Naive thymus-derived CD8-positive, alpha-beta T cell (primary cell): ENCODE measurements at regions not wholly inside any gene's neighbourhood (a gene's known extent, or its start where the extent isn't known, plus 50 kb on each side); places are given as distances from the start of the nearest gene placed in this dataset.
A peak's percentile ranks its signal among the peaks of the same experiment; 100 is the strongest.

Experiments used
- ATAC-seq, 2 donors: fragments of 150-1000 bp; cut with Tn5 transposase in 1 of 2; sonication (Bioruptor Pico), chemical (Tn5 transposase) in 1 of 2; 1 replicate in 1 of 2; 2 replicates in 1 of 2; pipeline ENCODE4 v1.10.0; 2021; ENCODE audit warnings: mild to moderate bottlenecking in 2 of 2, moderate library complexity in 2 of 2
- POLR2A ChIA-PET: fragments of 350-600 bp; sonication (Branson Sonifier 250); formaldehyde crosslinking; loops from one replicate; lab custom pipeline; 2021; ENCODE audit warnings: antibody characterized with exemption; lab: Charles Lee
- DNase-seq, 10 donors: peaks; one replicate each; pipeline versions ENCODE4 v3.0.0 to v3.0.0-alpha.2; 2020 to 2022
- H3K27ac Mint-ChIP-seq, 10 donors: one replicate each; pipeline ENCODE4 v1.8.0; 2020 to 2022; ENCODE audit warnings: mild to moderate bottlenecking in 10 of 10, mixed read lengths in 10 of 10, moderate library complexity in 4 of 10, inconsistent platforms in 1 of 10
- H3K27me3 Mint-ChIP-seq, 5 donors: one replicate each; pipeline ENCODE4 v1.8.0; 2021 to 2022; ENCODE audit warnings: mixed read lengths in 5 of 5
- H3K36me3 Mint-ChIP-seq, 3 donors: one replicate each; pipeline ENCODE4 v1.8.0; 2020 to 2022; ENCODE audit warnings: mixed read lengths in 3 of 3, mild to moderate bottlenecking in 2 of 3, inconsistent platforms in 1 of 3
- H3K4me1 Mint-ChIP-seq, 4 donors: one replicate each; pipeline ENCODE4 v1.8.0; 2021 to 2022; ENCODE audit warnings: mixed read lengths in 4 of 4
- H3K4me3 Mint-ChIP-seq, 10 donors: one replicate each; pipeline ENCODE4 v1.8.0; 2020 to 2022; ENCODE audit warnings: mild to moderate bottlenecking in 10 of 10, mixed read lengths in 10 of 10, moderate library complexity in 6 of 10, inconsistent platforms in 1 of 10
- H3K9me3 Mint-ChIP-seq, 9 donors: one replicate each; pipeline ENCODE4 v1.8.0; 2020 to 2022; ENCODE audit warnings: mixed read lengths in 9 of 9, mild to moderate bottlenecking in 3 of 9, inconsistent platforms in 1 of 9, moderate library complexity in 1 of 9

DNA sequence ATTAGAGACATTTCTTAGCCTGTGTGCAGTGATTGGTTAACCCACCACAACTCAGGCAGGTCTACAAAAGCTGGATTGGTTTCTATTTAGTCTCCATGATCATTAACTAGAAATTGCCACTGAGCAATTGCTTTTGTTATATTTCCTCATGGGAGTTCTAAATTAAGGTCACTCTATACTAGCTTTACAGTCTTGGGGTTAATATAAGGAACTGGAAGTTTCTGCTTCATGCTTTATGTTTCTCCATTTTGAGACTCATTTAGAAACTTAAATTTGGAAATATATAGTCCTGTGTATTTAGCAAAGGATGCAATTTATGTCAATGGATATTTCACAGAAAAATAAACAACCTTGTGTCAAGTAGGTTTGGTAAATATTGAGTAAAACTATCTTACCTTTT, 137.5 kb downstream of the HLX start:
- DNase-seq = no peak
- H3K9me3 Mint-ChIP-seq = peaks cover 0 to 2% (median 0%) of the 10 kb centered on the region in 9 donors
- POLR2A ChIA-PET = no interaction called here

DNA sequence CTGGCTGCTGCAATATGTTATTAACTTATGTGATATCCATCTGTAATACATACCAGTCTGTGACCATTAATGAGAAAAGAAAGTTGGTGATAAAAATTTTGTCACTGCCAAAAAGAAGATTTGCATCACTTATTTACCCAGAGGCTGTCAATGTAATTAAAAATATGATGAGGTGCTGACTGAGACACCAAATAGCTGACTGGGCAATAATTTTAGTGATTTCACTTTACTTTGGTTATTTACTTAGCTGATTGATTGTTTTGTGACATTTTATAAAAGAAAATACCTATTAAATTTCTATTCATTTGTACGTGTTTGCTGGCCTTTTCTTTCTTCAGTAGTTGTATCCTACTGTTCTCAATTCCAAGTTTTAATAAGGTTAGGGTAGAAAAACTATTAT, 139.2 kb downstream of the HLX start:
- no peak for DNase-seq
- Mint-ChIP-seq H3K36me3 (no peaks in the 10 kb centered on the region), H3K27ac (no peak overlapping the region), H3K27me3 (peaks cover 0 to 9% (median 0%) of the 10 kb centered on the region in 5 donors), H3K4me1 (no peaks in the 10 kb centered on the region), H3K4me3 (no peak overlapping the region), H3K9me3 (peaks cover 0 to 2% (median 0%) of the 10 kb centered on the region in 9 donors)
- POLR2A ChIA-PET = no interaction called here
- ATAC-seq = no peak

More for the DNA sequence above, 137.5 kb downstream of the HLX start:
- no peak overlapping the region for H3K4me3 Mint-ChIP-seq
- ATAC-seq = no peak
- H3K36me3 Mint-ChIP-seq = no peaks in the 10 kb centered on the region
- no peaks in the 10 kb centered on the region for H3K4me1 Mint-ChIP-seq
- H3K27me3 Mint-ChIP-seq = peaks cover 0 to 14% (median 0%) of the 10 kb centered on the region in 5 donors
- no peak overlapping the region for H3K27ac Mint-ChIP-seq

DNA sequence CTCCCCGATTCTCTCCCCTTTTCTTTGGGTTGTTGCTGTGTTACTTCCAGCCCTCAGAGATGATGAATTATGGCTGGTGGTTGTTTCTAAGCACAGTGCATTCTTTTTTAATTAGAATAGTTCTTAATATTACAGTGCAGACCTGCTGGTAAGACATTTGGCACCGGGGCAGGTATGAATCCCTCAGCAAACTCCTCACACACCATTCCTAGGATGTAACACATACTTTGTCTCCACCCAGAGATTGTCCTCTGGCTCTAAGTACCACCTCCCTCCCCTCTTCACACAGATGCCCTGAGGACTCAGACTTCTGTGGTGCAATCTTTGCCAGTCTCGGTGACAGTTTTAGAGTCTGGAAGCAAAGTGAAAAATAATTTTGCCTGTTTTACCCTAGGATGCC, 143.1 kb downstream of the HLX start:
- H3K27me3 Mint-ChIP-seq = peaks cover 0 to 8% (median 0%) of the 10 kb centered on the region in 5 donors
- no peak for ATAC-seq
- no peak for DNase-seq
- H3K36me3 Mint-ChIP-seq = no peaks in the 10 kb centered on the region
- H3K9me3 Mint-ChIP-seq = peaks cover 0 to 2% (median 0%) of the 10 kb centered on the region in 9 donors
- no peak overlapping the region for H3K27ac Mint-ChIP-seq
- H3K4me3 Mint-ChIP-seq = no peak overlapping the region
- peaks cover 0 to 9% (median 0%) of the 10 kb centered on the region in 4 donors for H3K4me1 Mint-ChIP-seq
- POLR2A ChIA-PET = no interaction called here

DNA sequence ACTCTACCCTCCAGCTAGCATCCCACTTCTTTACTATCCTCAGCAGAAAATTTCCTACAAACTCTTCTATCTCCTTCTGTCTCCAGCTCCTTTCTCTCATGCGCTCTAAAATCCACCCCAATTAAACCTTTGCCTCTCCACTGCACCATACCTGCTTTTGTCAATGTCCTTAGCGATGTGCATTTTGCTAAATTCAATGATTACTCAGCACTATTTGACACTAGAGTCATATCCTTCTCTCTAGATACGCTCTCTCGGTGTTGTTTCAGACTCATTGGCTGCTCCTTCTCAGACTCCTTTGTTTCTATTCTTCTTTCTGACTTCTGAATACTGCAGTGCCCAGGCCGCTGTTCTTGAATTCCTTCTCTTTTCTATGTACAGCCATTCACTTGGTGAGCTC, 144.2 kb downstream of the HLX start:
- ATAC-seq = no peak
- Mint-ChIP-seq H3K27me3 (peaks cover 0 to 10% (median 0%) of the 10 kb centered on the region in 5 donors), H3K4me1 (peaks cover 0 to 9% (median 0%) of the 10 kb centered on the region in 4 donors), H3K9me3 (peaks cover 0 to 2% (median 0%) of the 10 kb centered on the region in 9 donors), H3K36me3 (no peaks in the 10 kb centered on the region), H3K4me3 (no peak overlapping the region), H3K27ac (no peak overlapping the region)
- DNase-seq = no peak
- POLR2A ChIA-PET = no interaction called here

DNA sequence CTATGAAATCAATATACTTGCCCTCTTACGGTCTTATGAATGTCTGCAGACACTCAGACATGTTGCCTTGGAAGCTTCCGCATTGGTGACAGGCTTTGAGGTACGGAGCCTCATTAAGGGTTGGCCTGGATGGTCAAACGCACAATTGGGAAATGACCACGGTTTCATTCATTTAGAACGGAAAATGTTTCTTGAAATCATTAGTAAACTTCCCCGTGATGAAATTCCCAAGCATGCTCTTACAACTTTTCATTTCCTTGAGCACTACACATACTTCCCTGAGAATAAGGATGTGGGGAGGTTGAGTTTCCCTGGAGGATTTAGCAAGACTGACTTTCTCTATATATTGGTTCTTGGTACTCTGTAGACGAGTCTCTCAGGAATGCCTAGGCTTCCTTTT, 146.3 kb downstream of the HLX start:
- no peak for ATAC-seq
- Mint-ChIP-seq H3K27ac (no peak overlapping the region), H3K36me3 (no peaks in the 10 kb centered on the region), H3K27me3 (peaks cover 0 to 10% (median 0%) of the 10 kb centered on the region in 5 donors), H3K9me3 (peaks cover 0 to 2% (median 0%) of the 10 kb centered on the region in 9 donors), H3K4me3 (no peak overlapping the region), H3K4me1 (peaks cover 0 to 9% (median 0%) of the 10 kb centered on the region in 4 donors)
- POLR2A ChIA-PET = no interaction called here
- no peak for DNase-seq

DNA sequence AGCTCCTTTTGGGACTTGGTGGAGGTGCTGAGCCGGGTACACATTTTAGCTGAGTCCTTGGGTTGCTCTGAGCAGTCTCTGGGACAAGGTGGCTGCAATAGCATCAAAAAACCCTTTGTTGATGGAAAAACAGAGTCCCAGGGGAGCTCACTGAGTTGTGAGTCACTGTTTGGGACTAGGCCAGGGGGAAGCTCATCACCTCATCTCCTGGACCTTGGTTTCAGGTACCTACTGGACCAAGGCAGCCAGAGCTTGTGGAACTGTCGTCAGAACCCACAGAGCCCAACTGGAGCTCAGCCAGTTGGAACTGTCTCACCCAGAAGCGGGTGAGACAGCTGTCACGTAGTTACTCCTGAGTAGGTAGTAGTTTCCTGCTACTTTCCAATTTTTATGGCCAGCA, 146.7 kb downstream of the HLX start:
- Mint-ChIP-seq H3K27me3 (peaks cover 0 to 10% (median 0%) of the 10 kb centered on the region in 5 donors), H3K4me1 (peaks cover 0 to 9% (median 0%) of the 10 kb centered on the region in 4 donors), H3K4me3 (no peak overlapping the region), H3K9me3 (peaks cover 0 to 2% (median 0%) of the 10 kb centered on the region in 9 donors), H3K36me3 (no peaks in the 10 kb centered on the region), H3K27ac (no peak overlapping the region)
- POLR2A ChIA-PET = no interaction called here
- DNase-seq = no peak
- peak in 1 of 2 donors; percentile 54 for ATAC-seq

DNA sequence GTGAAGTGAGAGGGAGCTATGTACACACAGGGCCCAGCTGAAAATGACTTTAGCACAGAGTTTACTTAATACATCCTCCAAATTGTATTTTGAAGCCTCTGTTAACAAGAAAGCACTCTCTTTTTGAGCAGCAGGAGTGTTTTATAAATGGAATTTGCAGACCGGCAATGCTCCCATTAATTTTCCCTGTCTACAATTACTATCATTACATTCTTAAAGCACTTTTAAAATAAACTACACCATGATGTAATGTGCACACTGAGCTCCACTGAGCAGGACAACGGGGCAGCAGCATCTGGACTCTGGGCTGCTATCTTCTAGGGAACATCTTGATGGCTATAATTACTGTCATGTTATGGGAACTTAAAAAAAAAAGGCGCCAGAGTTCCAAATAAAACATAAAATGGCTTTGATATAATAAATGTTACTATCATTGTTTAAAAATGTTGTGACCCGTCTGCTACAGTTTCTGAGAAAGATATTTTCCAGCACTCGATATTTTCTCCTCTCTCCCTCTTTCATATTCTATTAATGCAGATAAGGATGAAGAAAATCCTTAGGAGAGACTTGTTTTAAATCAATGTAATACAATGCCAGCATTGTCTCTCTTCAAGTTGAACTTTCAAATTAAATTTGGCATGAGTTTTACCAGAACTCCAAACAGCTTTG, 150.9 kb downstream of the HLX start:
- peaks cover 0 to 4% (median 0%) of the 10 kb centered on the region in 5 donors for H3K27me3 Mint-ChIP-seq
- no peak for DNase-seq
- H3K4me1 Mint-ChIP-seq = peaks cover 0 to 9% (median 0%) of the 10 kb centered on the region in 4 donors
- no peak for ATAC-seq
- H3K9me3 Mint-ChIP-seq = peaks cover 0 to 2% (median 0%) of the 10 kb centered on the region in 9 donors
- POLR2A ChIA-PET = no interaction called here
- no peak overlapping the region for H3K4me3 Mint-ChIP-seq
- H3K27ac Mint-ChIP-seq = no peak overlapping the region
- H3K36me3 Mint-ChIP-seq = no peaks in the 10 kb centered on the region

DNA sequence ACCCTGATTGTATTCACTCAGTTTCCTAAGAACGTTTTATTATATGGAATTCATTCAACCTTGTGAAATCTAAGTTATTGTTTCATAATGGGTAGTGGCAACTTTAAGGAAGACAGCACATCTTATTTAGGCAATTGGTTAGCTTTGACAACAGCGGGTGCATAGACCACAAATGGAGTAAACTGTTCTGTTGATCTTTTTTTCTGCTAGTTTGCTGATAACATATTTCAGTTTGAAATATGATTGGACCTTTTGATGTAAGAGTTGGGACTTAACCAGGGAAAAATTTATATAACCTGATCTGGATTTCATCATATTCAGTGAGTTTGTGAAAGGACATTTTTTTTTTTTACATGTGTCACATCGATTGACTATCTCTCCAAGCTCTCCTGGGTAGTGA, 151.7 kb downstream of the HLX start:
- Mint-ChIP-seq H3K27ac (no peak overlapping the region), H3K36me3 (no peaks in the 10 kb centered on the region), H3K27me3 (peaks cover 0 to 4% (median 0%) of the 10 kb centered on the region in 5 donors), H3K4me3 (no peak overlapping the region), H3K4me1 (peaks cover 0 to 5% (median 0%) of the 10 kb centered on the region in 4 donors), H3K9me3 (peaks cover 0 to 2% (median 0%) of the 10 kb centered on the region in 9 donors)
- DNase-seq (no peak), ATAC-seq (no peak)
- POLR2A ChIA-PET = no interaction called here

DNA sequence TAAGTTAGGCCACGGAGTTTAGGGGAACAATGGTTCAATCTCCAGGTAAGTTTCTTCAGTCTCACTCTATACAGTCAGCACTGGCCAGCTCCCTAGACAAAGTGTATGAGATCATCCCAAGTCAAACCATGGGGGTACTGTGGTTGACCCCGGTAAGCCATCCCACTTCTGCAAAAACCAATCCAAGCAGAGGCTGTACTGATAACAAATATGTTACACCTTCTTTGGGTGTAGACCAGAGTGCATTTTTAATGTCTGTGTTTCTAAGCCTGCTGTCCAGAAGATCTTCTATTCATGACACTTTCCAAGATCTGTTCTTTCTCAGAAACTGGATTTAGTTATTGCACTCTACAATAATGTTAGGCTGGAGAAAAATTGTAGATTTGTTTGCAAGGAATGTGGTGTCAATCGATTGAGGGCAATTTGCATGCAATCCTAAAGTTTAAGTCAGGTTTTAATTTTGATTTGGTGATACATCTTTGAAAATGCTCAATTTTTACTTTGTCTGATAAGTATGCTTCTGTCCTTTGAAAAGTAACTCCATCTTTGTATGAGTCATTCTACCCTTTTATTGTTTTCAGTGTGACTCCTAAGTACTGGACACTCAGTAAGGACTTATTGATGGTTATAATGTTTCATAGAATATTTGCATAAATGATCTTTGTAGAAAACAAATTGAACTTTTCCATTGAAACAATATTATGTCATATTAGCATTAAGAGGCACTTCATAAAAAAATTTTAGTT, 152.4 kb downstream of the HLX start:
- no peak for ATAC-seq
- H3K4me1 Mint-ChIP-seq = no peaks in the 10 kb centered on the region

DNA sequence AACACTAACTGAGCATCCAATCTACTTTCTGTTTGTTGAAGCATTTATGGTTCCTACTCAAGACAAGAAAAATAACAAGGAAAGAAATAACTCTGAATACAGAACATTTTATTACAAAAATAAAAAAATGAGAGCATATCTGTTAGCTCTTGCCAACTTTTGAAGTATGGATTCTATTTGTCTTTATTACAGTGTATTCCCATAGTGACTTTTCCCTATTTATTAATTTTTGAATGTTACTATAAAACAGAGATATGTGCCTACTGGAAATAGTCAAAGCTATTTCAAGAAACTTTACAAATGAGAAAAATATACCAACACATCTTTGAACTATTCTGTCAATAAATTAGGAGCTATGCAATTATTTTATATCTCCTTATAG, 153.0 kb downstream of the HLX start:
- H3K27me3 Mint-ChIP-seq = peaks cover 0 to 4% (median 0%) of the 10 kb centered on the region in 5 donors

More for the DNA sequence above, 152.4 kb downstream of the HLX start:
- H3K27me3 Mint-ChIP-seq = peaks cover 0 to 4% (median 0%) of the 10 kb centered on the region in 5 donors
- POLR2A ChIA-PET = no interaction called here
- no peak for DNase-seq
- no peaks in the 10 kb centered on the region for H3K36me3 Mint-ChIP-seq
- no peak overlapping the region for H3K4me3 Mint-ChIP-seq
- peaks cover 0 to 2% (median 0%) of the 10 kb centered on the region in 9 donors for H3K9me3 Mint-ChIP-seq
- H3K27ac Mint-ChIP-seq = no peak overlapping the region

DNA sequence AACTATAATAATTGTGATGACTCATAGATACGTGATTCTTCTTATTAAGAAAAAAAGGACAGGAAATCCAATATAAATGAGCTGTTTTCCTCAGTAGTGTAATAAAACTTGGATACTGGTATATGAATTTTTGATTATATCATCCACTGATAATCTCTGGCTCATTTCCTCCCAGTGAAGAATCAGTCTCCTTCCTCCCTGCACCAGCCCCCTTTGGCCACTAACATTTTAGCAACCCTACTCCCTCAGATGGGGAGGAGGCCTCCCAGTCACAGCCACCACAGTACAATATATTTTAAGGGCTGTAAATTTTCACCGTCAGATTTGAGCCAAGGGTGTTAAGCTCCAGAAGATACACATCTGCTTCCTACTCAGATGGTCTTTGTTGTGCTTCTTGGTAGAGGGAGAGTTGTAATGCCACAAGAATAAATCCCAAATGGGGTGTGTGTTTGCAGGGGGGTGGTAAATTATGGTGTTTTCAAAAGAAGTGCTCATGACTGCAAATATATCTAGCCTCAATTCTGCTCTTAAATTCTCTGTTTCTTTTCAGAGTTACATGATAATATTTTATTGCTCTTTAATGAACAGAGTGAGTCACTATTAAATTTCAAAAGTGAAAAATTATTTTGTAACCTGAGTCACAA, 153.5 kb downstream of the HLX start:
- no peak overlapping the region for H3K4me3 Mint-ChIP-seq
- no peaks in the 10 kb centered on the region for H3K36me3 Mint-ChIP-seq
- peaks cover 0 to 6% (median 0%) of the 10 kb centered on the region in 9 donors for H3K9me3 Mint-ChIP-seq
- no peaks in the 10 kb centered on the region for H3K4me1 Mint-ChIP-seq
- H3K27ac Mint-ChIP-seq = no peak overlapping the region
- ATAC-seq (no peak), DNase-seq (no peak)
- H3K27me3 Mint-ChIP-seq = peaks cover 0 to 1% (median 0%) of the 10 kb centered on the region in 5 donors
- POLR2A ChIA-PET = no interaction called here

More for the DNA sequence above, 153.0 kb downstream of the HLX start:
- no peaks in the 10 kb centered on the region for H3K36me3 Mint-ChIP-seq
- H3K27ac Mint-ChIP-seq = no peak overlapping the region
- ATAC-seq = no peak
- H3K4me3 Mint-ChIP-seq = no peak overlapping the region
- peaks cover 0 to 5% (median 0%) of the 10 kb centered on the region in 9 donors for H3K9me3 Mint-ChIP-seq
- POLR2A ChIA-PET = no interaction called here
- no peaks in the 10 kb centered on the region for H3K4me1 Mint-ChIP-seq
- DNase-seq = no peak

DNA sequence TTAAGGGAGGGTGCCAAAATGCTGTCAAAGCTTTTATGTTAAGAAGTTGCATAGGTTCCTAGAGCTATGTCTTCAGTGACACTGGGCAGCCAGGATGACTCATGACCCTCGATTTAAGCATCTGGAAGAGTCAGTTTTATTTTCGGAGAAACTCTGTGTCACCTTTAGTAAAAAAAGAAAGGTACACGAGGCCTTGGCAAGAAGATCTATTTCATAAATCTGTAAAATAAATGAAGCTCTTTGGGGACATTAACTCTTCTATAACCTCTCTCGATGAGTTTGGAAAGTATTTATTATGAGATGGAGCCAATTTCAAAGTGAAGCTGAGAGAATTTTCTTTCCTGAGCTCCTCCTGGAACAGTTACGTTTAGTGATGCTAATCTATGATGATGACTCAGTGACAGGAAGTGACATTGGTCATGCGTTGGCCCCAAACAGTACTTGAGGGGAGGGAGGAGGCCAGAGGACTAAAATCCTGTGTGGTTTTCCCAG, 156.5 kb downstream of the HLX start:
- DNase-seq = no peak
- no peaks in the 10 kb centered on the region for H3K4me1 Mint-ChIP-seq
- H3K9me3 Mint-ChIP-seq = peaks cover 0 to 6% (median 0%) of the 10 kb centered on the region in 9 donors
- H3K36me3 Mint-ChIP-seq = no peaks in the 10 kb centered on the region
- H3K27me3 Mint-ChIP-seq = peaks cover 0 to 1% (median 0%) of the 10 kb centered on the region in 5 donors
- POLR2A ChIA-PET = no interaction called here
- H3K27ac Mint-ChIP-seq = no peak overlapping the region
- no peak overlapping the region for H3K4me3 Mint-ChIP-seq
- ATAC-seq = no peak

DNA sequence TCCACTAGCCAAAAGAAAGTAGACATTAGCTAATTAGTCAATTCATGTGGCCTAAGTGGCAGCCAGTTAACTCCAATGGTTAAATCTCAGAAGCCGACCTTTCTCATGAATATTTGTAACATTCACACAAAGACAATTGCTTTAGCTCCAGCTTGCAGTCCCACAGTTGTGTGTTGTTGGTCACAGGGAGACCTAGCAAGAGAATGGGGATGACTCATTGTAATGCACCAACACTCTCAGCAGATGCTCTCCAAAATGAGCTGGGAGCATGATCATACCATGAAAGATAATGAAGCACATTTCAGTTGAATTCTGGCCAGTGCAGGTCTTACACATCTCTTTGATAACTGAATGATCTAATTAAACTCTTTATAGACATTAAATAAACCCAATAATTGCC, 160.4 kb downstream of the HLX start:
- no peaks in the 10 kb centered on the region for H3K4me1 Mint-ChIP-seq
- no peaks in the 10 kb centered on the region for H3K36me3 Mint-ChIP-seq
- H3K27me3 Mint-ChIP-seq = peaks cover 0 to 4% (median 2%) of the 10 kb centered on the region in 5 donors
- H3K4me3 Mint-ChIP-seq = no peak overlapping the region
- H3K9me3 Mint-ChIP-seq = peaks cover 0 to 6% (median 0%) of the 10 kb centered on the region in 9 donors
- POLR2A ChIA-PET = no interaction called here
- H3K27ac Mint-ChIP-seq = no peak overlapping the region
- ATAC-seq (no peak), DNase-seq (no peak)
